ENCODE measurements at regions not wholly inside any gene's neighbourhood (a gene's known extent, or its start where the extent isn't known, plus 50 kb on each side); places are given as distances from the start of the nearest gene placed in this dataset.

DNA sequence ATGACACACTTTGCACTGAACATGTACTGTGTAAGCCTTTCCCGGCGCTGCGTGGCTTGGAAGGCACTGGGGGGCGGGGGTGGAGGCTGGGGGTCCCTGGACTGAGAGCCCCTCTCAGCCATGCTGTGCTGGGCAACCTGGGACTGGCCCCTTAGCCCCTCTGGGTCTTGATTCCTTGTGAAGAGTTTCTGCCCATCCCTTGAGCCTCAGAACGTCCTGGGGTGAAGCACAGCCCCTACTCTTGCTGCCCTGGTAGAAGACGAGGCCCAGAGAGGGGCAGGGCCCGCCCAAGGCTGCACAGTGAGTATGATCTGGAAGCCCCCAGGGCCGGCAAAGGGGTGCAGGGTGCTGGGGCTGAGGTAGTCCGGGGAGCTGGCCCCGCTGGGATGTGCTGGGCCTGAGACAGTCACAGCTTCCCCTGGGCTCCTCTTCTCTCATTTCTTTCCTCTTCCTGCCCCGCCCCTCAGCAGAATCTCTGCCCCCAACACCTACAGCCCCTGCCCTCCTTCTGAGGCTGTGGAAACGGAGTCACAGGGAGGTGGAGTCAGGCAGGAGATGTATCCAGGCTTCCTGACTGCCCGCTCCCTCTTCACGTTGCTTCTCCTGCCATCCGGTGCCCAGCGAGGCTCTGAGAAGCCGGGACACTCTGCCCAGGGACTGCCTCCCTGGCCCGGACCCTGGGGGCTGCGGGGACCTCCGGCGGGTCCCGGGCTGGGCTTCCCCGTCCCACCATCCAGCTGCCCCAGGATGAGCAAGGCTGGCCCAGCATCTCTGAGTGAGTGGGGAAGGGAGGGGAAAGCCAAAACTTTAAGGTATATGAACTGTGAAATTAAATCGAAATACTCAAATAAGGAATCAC, 60.5 kb downstream of the UNCX start:
- H3K4me1 Mint-ChIP-seq: peaks cover 3% of the 10 kb centered on the region
- Histone ChIP-seq H3K36me3 (ENCODE audit: control insufficient read depth, insufficient read depth, low read length) (no peaks in the 10 kb centered on the region), H3K9ac (ENCODE audit: extremely low read depth, low read length, poor library complexity, severe bottlenecking) (no peak overlapping the region), H3K4me1 (ENCODE audit: control insufficient read depth, insufficient read depth, low read length) (no peaks in the 10 kb centered on the region), H3K27ac (ENCODE audit: low read depth, low read length) (no peak overlapping the region), H3K27me3 (ENCODE audit: control insufficient read depth, insufficient read depth, low read length, poor library complexity, severe bottlenecking) (peaks cover 30% of the 10 kb centered on the region), H3K9me3 (ENCODE audit: control insufficient read depth, low read length) (no peaks in the 10 kb centered on the region), H3K4me3 (ENCODE audit: low read length) (no peak overlapping the region)
- no peaks in the 10 kb centered on the region for H3K36me3 Mint-ChIP-seq (ENCODE audit: low read depth)
- no peak for TF ChIP-seq CTCF (conservative IDR thresholded peaks at IDR 0.05)
- H3K9me3 Mint-ChIP-seq: no peaks in the 10 kb centered on the region
- H3K27me3 Mint-ChIP-seq (ENCODE audit: insufficient read depth): peaks cover 4% of the 10 kb centered on the region
- 71 to 73% methylated on average over 4 to 23 of the region's 24 CpGs for WGBS, 2 experiments (ENCODE audit: insufficient coverage in 1 of 2, insufficient read length in 1 of 2)
- no peak overlapping the region for H3K27ac Mint-ChIP-seq
- DNase-seq: no peak
- H3K4me3 Mint-ChIP-seq: no peak overlapping the region

GRCh38 chr7:1293950-1294411, 61.3 kb downstream of the UNCX start:
- Histone ChIP-seq H3K36me3 (ENCODE audit: control insufficient read depth, insufficient read depth, low read length) (no peaks in the 10 kb centered on the region), H3K27ac (ENCODE audit: low read depth, low read length) (no peak overlapping the region), H3K4me1 (ENCODE audit: control insufficient read depth, insufficient read depth, low read length) (no peaks in the 10 kb centered on the region), H3K9me3 (ENCODE audit: control insufficient read depth, low read length) (no peaks in the 10 kb centered on the region), H3K9ac (ENCODE audit: extremely low read depth, low read length, poor library complexity, severe bottlenecking) (no peak overlapping the region), H3K27me3 (ENCODE audit: control insufficient read depth, insufficient read depth, low read length, poor library complexity, severe bottlenecking) (peaks cover 28% of the 10 kb centered on the region), H3K4me3 (ENCODE audit: low read length) (no peak overlapping the region)
- Mint-ChIP-seq H3K36me3 (ENCODE audit: low read depth) (no peaks in the 10 kb centered on the region), H3K9me3 (no peaks in the 10 kb centered on the region), H3K27ac (no peak overlapping the region), H3K4me1 (peaks cover 3% of the 10 kb centered on the region), H3K27me3 (ENCODE audit: insufficient read depth) (peaks cover 4% of the 10 kb centered on the region), H3K4me3 (no peak overlapping the region)
- no peak for DNase-seq
- TF ChIP-seq CTCF (conservative IDR thresholded peaks at IDR 0.05): no peak
- WGBS, 2 experiments (ENCODE audit: insufficient coverage in 1 of 2, insufficient read length in 1 of 2): 90 to 95% methylated on average over 20 to 28 of the region's 28 CpGs

DNA sequence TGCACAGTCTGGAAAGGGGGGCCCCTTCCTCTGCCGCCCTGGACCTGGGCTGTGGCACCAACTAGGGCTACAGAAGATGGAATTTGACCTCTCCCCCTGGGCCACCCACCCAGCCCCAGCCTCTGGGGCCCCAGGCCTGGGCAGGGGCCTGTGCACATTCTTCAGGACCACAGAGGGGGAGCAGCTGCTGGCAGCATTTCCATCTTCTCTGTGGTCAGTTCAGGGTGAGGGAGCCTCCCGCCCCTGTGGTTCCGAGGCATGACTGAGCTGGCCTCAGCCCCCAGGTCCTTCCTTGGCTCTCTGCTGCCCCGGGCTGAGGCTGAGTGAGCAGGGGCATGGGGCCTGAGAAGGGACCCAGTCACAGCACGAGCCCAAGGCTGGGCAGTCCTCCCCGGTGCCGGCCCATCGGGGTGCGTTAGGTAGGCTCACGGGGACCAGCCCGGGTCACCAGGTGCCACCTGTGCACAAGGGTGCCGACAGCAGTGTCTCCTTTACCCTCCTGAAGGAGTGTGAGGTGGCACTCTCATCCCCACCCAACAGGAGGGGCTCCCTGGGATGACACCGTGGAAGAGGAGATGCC, 63.2 kb downstream of the UNCX start:
- Mint-ChIP-seq H3K4me3 (no peak overlapping the region), H3K36me3 (ENCODE audit: low read depth) (no peaks in the 10 kb centered on the region), H3K4me1 (peaks cover 3% of the 10 kb centered on the region), H3K9me3 (no peaks in the 10 kb centered on the region), H3K27me3 (ENCODE audit: insufficient read depth) (peaks cover 2% of the 10 kb centered on the region), H3K27ac (no peak overlapping the region)
- no peaks in the 10 kb centered on the region for H3K36me3 ChIP-seq (ENCODE audit: control insufficient read depth, insufficient read depth, low read length)
- no peak for DNase-seq
- no peaks in the 10 kb centered on the region for H3K4me1 ChIP-seq (ENCODE audit: control insufficient read depth, insufficient read depth, low read length)
- 85 to 94% methylated on average over 4 to 13 of the region's 13 CpGs for WGBS, 2 experiments (ENCODE audit: insufficient coverage in 1 of 2, insufficient read length in 1 of 2)
- no peaks in the 10 kb centered on the region for H3K9me3 ChIP-seq (ENCODE audit: control insufficient read depth, low read length)
- H3K4me3 ChIP-seq (ENCODE audit: low read length): no peak overlapping the region
- H3K27me3 ChIP-seq (ENCODE audit: control insufficient read depth, insufficient read depth, low read length, poor library complexity, severe bottlenecking): peaks cover 10% of the 10 kb centered on the region
- TF ChIP-seq CTCF (conservative IDR thresholded peaks at IDR 0.05): no peak
- no peak overlapping the region for H3K27ac ChIP-seq (ENCODE audit: low read depth, low read length)
- no peak overlapping the region for H3K9ac ChIP-seq (ENCODE audit: extremely low read depth, low read length, poor library complexity, severe bottlenecking)

All from endodermal cell (in vitro differentiated cells).